H1 (cell line): ENCODE measurements at regions not wholly inside any gene's neighbourhood (a gene's known extent, or its start where the extent isn't known, plus 50 kb on each side); places are given as distances from the start of the nearest gene placed in this dataset.

Experiments used
- KDM4A ChIP-seq: IDR thresholded peaks from one replicate; pipeline ENCODE4 v1.7.1; 2012; ENCODE audit warnings: low read depth, mild to moderate bottlenecking, moderate library complexity, low read length, inconsistent platforms; ENCODE audit not compliant: severe bottlenecking
- SIN3A ChIP-seq, 2 experiments: IDR thresholded peaks in 1 of 2; conservative IDR thresholded peaks in 1 of 2; 2 replicates each; pipeline ENCODE4 v1.6.1; 2011 to 2012; ENCODE audit warnings: low read length in 2 of 2, improper control_type of control experiment in 1 of 2, low read depth in 1 of 2, mild to moderate bottlenecking in 1 of 2

- TF ChIP-seq SIN3A (conservative IDR thresholded peaks at IDR 0.05 in 1 of 2, IDR thresholded peaks at IDR 0.05 in 1 of 2; ENCODE audit: low read depth in 1 of 2, low read length in 2 of 2) (no peak), KDM4A (no peak)
Measured at GRCh38 chr21:14620152-14620551, 74.0 kb upstream of the SAMSN1 start (continued).
